ENCODE measurements at regions not wholly inside any gene's neighbourhood (a gene's known extent, or its start where the extent isn't known, plus 50 kb on each side); places are given as distances from the start of the nearest gene placed in this dataset.

DNA sequence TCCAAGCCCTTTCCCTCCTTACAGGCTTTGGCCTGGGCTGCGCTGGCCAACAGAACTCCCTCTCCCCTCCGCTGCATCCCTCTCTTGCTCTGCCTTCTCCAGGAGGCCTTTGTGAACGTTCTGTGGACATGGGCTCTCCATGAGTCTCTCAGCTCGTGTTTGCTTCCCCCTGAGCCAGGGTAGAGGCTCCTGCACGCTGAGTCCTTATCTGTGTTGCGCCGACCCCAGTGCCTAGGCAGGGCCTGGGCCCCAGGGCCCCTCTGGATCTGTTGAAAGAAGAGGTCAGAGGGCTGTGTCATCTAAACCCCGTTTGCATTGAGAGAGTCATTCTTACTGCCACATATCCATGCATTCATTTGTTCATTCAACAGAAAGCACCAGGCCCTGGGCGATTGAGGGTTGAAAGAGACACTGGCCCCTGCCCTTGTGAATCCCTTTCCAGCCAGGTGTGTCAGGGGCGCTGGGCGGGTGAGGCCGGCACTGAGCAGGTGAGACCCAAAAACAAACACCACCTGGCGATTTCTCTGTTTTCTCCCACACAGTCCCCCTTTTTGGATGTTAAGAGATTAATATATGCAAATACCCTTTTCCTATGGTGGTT, 111.2 kb upstream of the IER5L start:
- TF ChIP-seq EZH2 (IDR thresholded peaks at IDR 0.05) (no peak), FOXP2 (optimal IDR thresholded peaks at IDR 0.05; ENCODE audit: control extremely low read depth, extremely low read length, insufficient read depth) (no peak)
